ENCODE measurements at regions not wholly inside any gene's neighbourhood (a gene's known extent, or its start where the extent isn't known, plus 50 kb on each side); places are given as distances from the start of the nearest gene placed in this dataset.

DNA sequence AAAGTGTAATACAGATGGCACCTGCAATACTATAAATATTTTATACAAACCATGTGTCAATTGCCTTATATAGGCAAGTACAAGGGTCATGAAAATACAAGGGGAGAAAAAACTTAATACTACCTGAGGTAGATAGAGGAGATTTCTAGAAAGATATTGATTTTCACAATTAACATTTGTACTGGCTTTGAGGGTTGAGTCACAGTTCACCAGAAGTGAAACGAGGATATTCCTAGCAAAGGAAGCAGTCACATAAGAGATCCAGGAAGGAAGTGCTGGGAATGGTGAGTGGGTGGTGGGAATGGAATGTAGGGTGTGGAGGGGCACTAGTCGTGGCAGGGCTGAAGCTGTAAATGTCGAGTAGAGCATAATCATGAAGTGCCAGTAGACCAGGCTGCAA lies 108.7 kb downstream of the P2RY1 start:
- POLR2A ChIA-PET, result no interaction called here
- no peaks in the 10 kb centered on the region for H3K79me2 ChIP-seq (ENCODE audit: control insufficient read depth, insufficient read depth, low read length)
- peak; percentile 47 for DNase-seq (ENCODE audit: low read depth, low spot score)
- peak overlapping the region; percentile 47 for H3K27ac ChIP-seq (ENCODE audit: insufficient read depth, low read depth, low read length)
- intact Hi-C loops (cut with micrococcal nuclease) (no loop called here), dilution Hi-C loops (cut with MboI; ENCODE audit: extremely low pct_ligation_motif_present, low sequenced_read_pairs) (no loop called here)
- H3K36me3 ChIP-seq (ENCODE audit: control insufficient read depth in 2 of 2, extremely low read depth in 1 of 2, insufficient read depth in 2 of 2, low read length in 2 of 2), result no peaks in the 10 kb centered on the region
- BruUV-seq (replicated peaks), result no TSS peak
- H3K27me3 ChIP-seq (ENCODE audit: control insufficient read depth in 2 of 2, insufficient read depth in 2 of 2, low read length in 2 of 2), result no peaks in the 10 kb centered on the region
- no peaks in the 10 kb centered on the region for H3K9me1 ChIP-seq (replicated peaks; ENCODE audit: control insufficient read depth, extremely low read depth, insufficient read depth, low read length)
- H3K4me3 ChIP-seq (replicated peaks in 1 of 3; ENCODE audit: insufficient read depth in 1 of 3, low read depth in 1 of 3, low read length in 3 of 3), result no peak overlapping the region
- H3K4me1 ChIP-seq (ENCODE audit: control insufficient read depth, extremely low read depth, insufficient read depth, low read length), result peaks cover 17% of the 10 kb centered on the region
- H3K9me3 ChIP-seq (replicated peaks; ENCODE audit: control insufficient read depth, insufficient read depth, low read length), result no peaks in the 10 kb centered on the region
- CTCF ChIA-PET, result interaction anchor here (1.0 kb wide), 1 partner anchor 57 kb away, joined by 3 read pairs; no protein-coding TSS in a partner anchor
- H2AFZ ChIP-seq (ENCODE audit: low read depth, low read length), result peak overlapping the region; percentile 71
- no peak overlapping the region for H3K9ac ChIP-seq (replicated peaks; ENCODE audit: extremely low read depth, insufficient read depth, low read length)
- H4K20me1 ChIP-seq (replicated peaks; ENCODE audit: control insufficient read depth, extremely low read depth, insufficient read depth, low read length), result no peaks in the 10 kb centered on the region
- H3K4me2 ChIP-seq (ENCODE audit: insufficient read depth, low read length), result peak overlapping the region; percentile 1
- TF ChIP-seq GATA2 (IDR thresholded peaks at IDR 0.05; ENCODE audit: insufficient read depth, insufficient read length, low read depth, low read length), result peak; percentile 54
- peak; percentile 53 for TF ChIP-seq POLR2AphosphoS5 (IDR thresholded peaks at IDR 0.05; ENCODE audit: insufficient read depth, low read depth, low read length)
- TF ChIP-seq FOS (IDR thresholded peaks at IDR 0.05; ENCODE audit: borderline replicate concordance, insufficient read depth, low read length), result peak; percentile 69
- peak; percentile 28 for TF ChIP-seq JUN (IDR thresholded peaks at IDR 0.05; ENCODE audit: borderline replicate concordance, insufficient read depth, insufficient read length, low read depth)
- TF ChIP-seq, protein P1, sequence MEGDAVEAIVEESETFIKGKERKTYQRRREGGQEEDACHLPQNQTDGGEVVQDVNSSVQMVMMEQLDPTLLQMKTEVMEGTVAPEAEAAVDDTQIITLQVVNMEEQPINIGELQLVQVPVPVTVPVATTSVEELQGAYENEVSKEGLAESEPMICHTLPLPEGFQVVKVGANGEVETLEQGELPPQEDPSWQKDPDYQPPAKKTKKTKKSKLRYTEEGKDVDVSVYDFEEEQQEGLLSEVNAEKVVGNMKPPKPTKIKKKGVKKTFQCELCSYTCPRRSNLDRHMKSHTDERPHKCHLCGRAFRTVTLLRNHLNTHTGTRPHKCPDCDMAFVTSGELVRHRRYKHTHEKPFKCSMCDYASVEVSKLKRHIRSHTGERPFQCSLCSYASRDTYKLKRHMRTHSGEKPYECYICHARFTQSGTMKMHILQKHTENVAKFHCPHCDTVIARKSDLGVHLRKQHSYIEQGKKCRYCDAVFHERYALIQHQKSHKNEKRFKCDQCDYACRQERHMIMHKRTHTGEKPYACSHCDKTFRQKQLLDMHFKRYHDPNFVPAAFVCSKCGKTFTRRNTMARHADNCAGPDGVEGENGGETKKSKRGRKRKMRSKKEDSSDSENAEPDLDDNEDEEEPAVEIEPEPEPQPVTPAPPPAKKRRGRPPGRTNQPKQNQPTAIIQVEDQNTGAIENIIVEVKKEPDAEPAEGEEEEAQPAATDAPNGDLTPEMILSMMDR (IDR thresholded peaks at IDR 0.05; ENCODE audit: extremely low read depth in 1 of 2, insufficient read depth in 1 of 2, low read depth in 1 of 2, low read length in 2 of 2), result no peak
- TF ChIP-seq MYC (IDR thresholded peaks at IDR 0.05; ENCODE audit: low read depth, low read length), result no peak
- peak; percentile 67 for FAIRE-seq

DNA sequence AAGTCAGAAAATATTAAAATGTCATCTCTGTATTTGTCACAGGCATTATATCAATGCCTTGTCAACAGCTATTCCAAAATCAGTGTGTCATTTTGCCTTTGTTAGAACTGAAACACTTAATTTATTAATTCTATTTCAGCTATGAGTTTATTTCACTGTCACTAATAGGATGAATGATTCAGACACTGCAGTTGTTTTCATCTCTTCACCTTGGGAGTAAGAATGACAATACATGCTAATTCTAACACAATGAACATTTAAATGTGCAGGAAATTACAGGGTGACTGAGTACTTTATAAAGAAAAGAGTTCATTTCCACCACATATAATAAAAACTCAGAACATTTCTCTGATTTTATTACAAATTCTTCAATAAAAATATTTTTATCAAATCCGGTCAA lies 109.7 kb downstream of the P2RY1 start:
- no TSS peak for BruUV-seq (replicated peaks)
- dilution Hi-C loops (cut with MboI; ENCODE audit: extremely low pct_ligation_motif_present, low sequenced_read_pairs), result no loop called here
- Histone ChIP-seq H3K9me1 (replicated peaks; ENCODE audit: control insufficient read depth, extremely low read depth, insufficient read depth, low read length) (no peaks in the 10 kb centered on the region), H4K20me1 (replicated peaks; ENCODE audit: control insufficient read depth, extremely low read depth, insufficient read depth, low read length) (no peaks in the 10 kb centered on the region), H3K4me2 (ENCODE audit: insufficient read depth, low read length) (peak overlapping the region; percentile 13), H3K36me3 (ENCODE audit: control insufficient read depth in 2 of 2, extremely low read depth in 1 of 2, insufficient read depth in 2 of 2, low read length in 2 of 2) (no peaks in the 10 kb centered on the region), H3K27me3 (ENCODE audit: control insufficient read depth in 2 of 2, insufficient read depth in 2 of 2, low read length in 2 of 2) (no peaks in the 10 kb centered on the region), H3K27ac (ENCODE audit: insufficient read depth, low read depth, low read length) (no peak overlapping the region), H3K9me3 (replicated peaks; ENCODE audit: control insufficient read depth, insufficient read depth, low read length) (no peaks in the 10 kb centered on the region), H3K79me2 (ENCODE audit: control insufficient read depth, insufficient read depth, low read length) (no peaks in the 10 kb centered on the region), H3K4me1 (ENCODE audit: control insufficient read depth, extremely low read depth, insufficient read depth, low read length) (peaks cover 17% of the 10 kb centered on the region), H3K4me3 (replicated peaks in 1 of 3; ENCODE audit: insufficient read depth in 1 of 3, low read depth in 1 of 3, low read length in 3 of 3) (no peak overlapping the region), H3K9ac (replicated peaks; ENCODE audit: extremely low read depth, insufficient read depth, low read length) (no peak overlapping the region), H2AFZ (ENCODE audit: low read depth, low read length) (no peak overlapping the region)
- POLR2A ChIA-PET, result no interaction called here
- peak; percentile 47 for DNase-seq (ENCODE audit: low read depth, low spot score)
- FAIRE-seq, result peak; percentile 67
- CTCF ChIA-PET, result interaction anchor here (1.0 kb wide), 1 partner anchor 56 kb away, joined by 3 read pairs; no protein-coding TSS in a partner anchor
- TF ChIP-seq POLR2AphosphoS5 (IDR thresholded peaks at IDR 0.05; ENCODE audit: insufficient read depth, low read depth, low read length) (no peak), FOS (IDR thresholded peaks at IDR 0.05; ENCODE audit: borderline replicate concordance, insufficient read depth, low read length) (peak; percentile 39), JUN (IDR thresholded peaks at IDR 0.05; ENCODE audit: borderline replicate concordance, insufficient read depth, insufficient read length, low read depth) (peak; percentile 6)
- TF ChIP-seq, protein P1 (IDR thresholded peaks at IDR 0.05; ENCODE audit: extremely low read depth in 1 of 2, insufficient read depth in 1 of 2, low read depth in 1 of 2, low read length in 2 of 2), result no peak
- intact Hi-C loops (cut with micrococcal nuclease), result no loop called here
